Natural killer cell (primary cell): ENCODE measurements at regions not wholly inside any gene's neighbourhood (a gene's known extent, or its start where the extent isn't known, plus 50 kb on each side); places are given as distances from the start of the nearest gene placed in this dataset.
"Not testable (repeated sequence)": the region's sequence is repeated elsewhere in the genome, so short reads cannot be mapped to it uniquely, and the experiment has no call there.

Experiments
- ATAC-seq, 3 donors: fragments of 150-1000 bp in 2 of 3; fragments of 200-7000 bp in 1 of 3; cut with Tn5 transposase; 1 replicate in 1 of 3; 2 replicates in 2 of 3; pipeline ENCODE4 v1.10.0; 2021; ENCODE audit warnings: mild to moderate bottlenecking in 2 of 3, moderate library complexity in 2 of 3
- DNase-seq, 2 donors: peaks; one replicate each; pipeline versions ENCODE4 v3.0.0 to v3.0.0-alpha.2; 2013 to 2021; ENCODE audit warnings: mixed read lengths in 1 of 2
- H3K27ac ChIP-seq: one replicate; pipeline ENCODE4 v1.5.1; 2013; ENCODE audit warnings: mild to moderate bottlenecking, low read length
- H3K27me3 ChIP-seq: one replicate; pipeline ENCODE4 v1.6.1; 2013; ENCODE audit warnings: low read length; ENCODE audit not compliant: control insufficient read depth, insufficient read depth
- H3K36me3 ChIP-seq: one replicate; pipeline ENCODE4 v1.6.1; 2013; ENCODE audit warnings: low read length; ENCODE audit not compliant: control insufficient read depth, insufficient read depth
- H3K4me1 ChIP-seq: one replicate; pipeline ENCODE4 v1.6.1; 2013; ENCODE audit warnings: low read length; ENCODE audit not compliant: control insufficient read depth, insufficient read depth
- H3K4me3 ChIP-seq: one replicate; pipeline ENCODE4 v1.5.1; 2013; ENCODE audit warnings: low read length
- H3K9me3 ChIP-seq: one replicate; pipeline ENCODE4 v1.6.1; 2013; ENCODE audit warnings: low read length; ENCODE audit not compliant: control insufficient read depth, insufficient read depth
- H3K27ac Mint-ChIP-seq, 2 donors: one replicate each; pipeline ENCODE4 v1.8.0; 2022; ENCODE audit warnings: mild to moderate bottlenecking in 2 of 2, mixed read lengths in 2 of 2, moderate library complexity in 1 of 2
- H3K27me3 Mint-ChIP-seq, 2 donors: one replicate each; pipeline ENCODE4 v1.8.0; 2022; ENCODE audit warnings: low read depth in 2 of 2, mixed read lengths in 2 of 2
- H3K36me3 Mint-ChIP-seq: one replicate; pipeline ENCODE4 v1.8.0; 2022; ENCODE audit warnings: mixed read lengths
- H3K4me1 Mint-ChIP-seq, 2 donors: one replicate each; pipeline ENCODE4 v1.8.0; 2022; ENCODE audit warnings: mixed read lengths in 2 of 2
- H3K4me3 Mint-ChIP-seq: one replicate; pipeline ENCODE4 v1.8.0; 2022; ENCODE audit warnings: mild to moderate bottlenecking, moderate library complexity, mixed read lengths
- H3K9me3 Mint-ChIP-seq, 2 donors: one replicate each; pipeline ENCODE4 v1.8.0; 2022; ENCODE audit warnings: mixed read lengths in 2 of 2
- CTCF ChIP-seq: fragments of 200-600 bp; IDR thresholded peaks from one replicate; pipeline ENCODE4 v1.8.0; 2022; ENCODE audit warnings: antibody characterized with exemption
- WGBS: methylation state at CpG from one replicate; pipeline ENCODE4 v1.1.7; 2013; ENCODE audit warnings: missing lambda C conversion rate; ENCODE audit not compliant: insufficient coverage; 5-methylcytosine and 5-hydroxymethylcytosine counted together
- intact Hi-C: fragments of 100-400 bp; cut with micrococcal nuclease; formaldehyde crosslinking; loops from one replicate; pipeline ENCODE4 v1.14.2; 2022

GRCh38 chr2:199195927-199196502 is 261.7 kb downstream of the SATB2 start:
- Histone ChIP-seq H3K27ac (no peak overlapping the region), H3K27me3 (no peaks in the 10 kb centered on the region), H3K4me3 (no peak overlapping the region), H3K4me1 (no peaks in the 10 kb centered on the region), H3K36me3 (no peaks in the 10 kb centered on the region), H3K9me3 (no peaks in the 10 kb centered on the region)
- intact Hi-C loops, result no loop called here
- no peaks in the 10 kb centered on the region for H3K27me3 Mint-ChIP-seq
- ATAC-seq (no peak), DNase-seq (no peak)
- no peak overlapping the region for H3K27ac Mint-ChIP-seq
- no peaks in the 10 kb centered on the region for H3K36me3 Mint-ChIP-seq
- 64% methylated on average over 6 of the region's 6 CpGs for WGBS
- peaks cover 12 to 20% of the 10 kb centered on the region in 2 donors for H3K9me3 Mint-ChIP-seq
- TF ChIP-seq CTCF, result no peak
- no peak overlapping the region for H3K4me3 Mint-ChIP-seq
- no peaks in the 10 kb centered on the region for H3K4me1 Mint-ChIP-seq

GRCh38 chr2:199191461-199191860 is 266.3 kb downstream of the SATB2 start:
- no peak overlapping the region for H3K27ac Mint-ChIP-seq
- no peak overlapping the region for H3K4me3 Mint-ChIP-seq
- ATAC-seq, result no peak
- H3K4me1 Mint-ChIP-seq, result no peaks in the 10 kb centered on the region
- intact Hi-C loops, result no loop called here
- Histone ChIP-seq H3K27ac (no peak overlapping the region), H3K9me3 (no peaks in the 10 kb centered on the region), H3K4me1 (no peaks in the 10 kb centered on the region), H3K36me3 (no peaks in the 10 kb centered on the region), H3K4me3 (no peak overlapping the region), H3K27me3 (no peaks in the 10 kb centered on the region)
- WGBS, result 55% methylated on average over 8 of the region's 8 CpGs
- H3K9me3 Mint-ChIP-seq, result peaks cover 7 to 13% of the 10 kb centered on the region in 2 donors
- no peaks in the 10 kb centered on the region for H3K36me3 Mint-ChIP-seq
- no peak for TF ChIP-seq CTCF
- DNase-seq, result no peak
- H3K27me3 Mint-ChIP-seq, result no peaks in the 10 kb centered on the region

GRCh38 chr2:199189229-199189628 is 268.5 kb downstream of the SATB2 start:
- ATAC-seq (no peak), DNase-seq (no peak)
- no peak overlapping the region for H3K4me3 Mint-ChIP-seq
- no peaks in the 10 kb centered on the region for H3K36me3 Mint-ChIP-seq
- H3K36me3 ChIP-seq, result no peaks in the 10 kb centered on the region
- no peak for TF ChIP-seq CTCF
- H3K27me3 ChIP-seq, result no peaks in the 10 kb centered on the region
- no peaks in the 10 kb centered on the region for H3K27me3 Mint-ChIP-seq
- no peak overlapping the region for H3K4me3 ChIP-seq
- intact Hi-C loops, result no loop called here
- H3K27ac ChIP-seq, result no peak overlapping the region
- peaks cover 7 to 8% of the 10 kb centered on the region in 2 donors for H3K9me3 Mint-ChIP-seq
- H3K4me1 Mint-ChIP-seq, result no peaks in the 10 kb centered on the region
- H3K9me3 ChIP-seq, result no peaks in the 10 kb centered on the region
- H3K4me1 ChIP-seq, result no peaks in the 10 kb centered on the region
- 82% methylated on average over 2 of the region's 2 CpGs for WGBS
- no peak overlapping the region for H3K27ac Mint-ChIP-seq

GRCh38 chr2:199186301-199186751 is 271.4 kb downstream of the SATB2 start:
- H3K9me3 Mint-ChIP-seq, result peaks cover 5 to 6% of the 10 kb centered on the region in 2 donors
- intact Hi-C loops, result no loop called here
- no peaks in the 10 kb centered on the region for H3K4me1 Mint-ChIP-seq
- no peaks in the 10 kb centered on the region for H3K27me3 Mint-ChIP-seq
- H3K27ac Mint-ChIP-seq, result no peak overlapping the region
- ATAC-seq (no peak), DNase-seq (no peak)
- Histone ChIP-seq H3K27me3 (no peaks in the 10 kb centered on the region), H3K27ac (no peak overlapping the region), H3K4me3 (no peak overlapping the region), H3K4me1 (no peaks in the 10 kb centered on the region), H3K9me3 (no peaks in the 10 kb centered on the region), H3K36me3 (no peaks in the 10 kb centered on the region)
- no peak overlapping the region for H3K4me3 Mint-ChIP-seq
- no peak for TF ChIP-seq CTCF
- 58% methylated on average over 2 of the region's 2 CpGs for WGBS
- H3K36me3 Mint-ChIP-seq, result no peaks in the 10 kb centered on the region

- H3K4me1 Mint-ChIP-seq, intact Hi-C loops, H3K36me3 ChIP-seq, H3K9me3 Mint-ChIP-seq, ATAC-seq, H3K4me3 Mint-ChIP-seq, H3K4me3 ChIP-seq, H3K4me1 ChIP-seq, H3K27ac ChIP-seq, DNase-seq, H3K36me3 Mint-ChIP-seq, H3K9me3 ChIP-seq, H3K27me3 ChIP-seq, H3K27me3 Mint-ChIP-seq, H3K27ac Mint-ChIP-seq: not testable (repeated sequence)
- WGBS, result 73% methylated on average over 5 of the region's 5 CpGs
These were observed 272.6 kb downstream of the SATB2 start for GRCh38 chr2:199185174-199185573.
